Endodermal cell (in vitro differentiated cells): ENCODE measurements at regions not wholly inside any gene's neighbourhood (a gene's known extent, or its start where the extent isn't known, plus 50 kb on each side); places are given as distances from the start of the nearest gene placed in this dataset.

Experiments used
- DNase-seq: peaks from one replicate; pipeline ENCODE4 v3.0.0-alpha.2; 2017
- H3K27ac ChIP-seq: 2 replicates; pipeline ENCODE4 v1.5.1; 2013; ENCODE audit warnings: mild to moderate bottlenecking, low read depth, low read length, moderate library complexity
- H3K27me3 ChIP-seq: 2 replicates; pipeline ENCODE4 v1.6.1; 2013; ENCODE audit warnings: mild to moderate bottlenecking, low read length, moderate library complexity; ENCODE audit not compliant: insufficient read depth, control insufficient read depth, poor library complexity, severe bottlenecking
- H3K36me3 ChIP-seq: 2 replicates; pipeline ENCODE4 v1.7.0; 2013; ENCODE audit warnings: mild to moderate bottlenecking, low read length, moderate library complexity; ENCODE audit not compliant: control insufficient read depth, insufficient read depth
- H3K4me1 ChIP-seq: one replicate; pipeline ENCODE4 v1.7.0; 2013; ENCODE audit warnings: low read length; ENCODE audit not compliant: control insufficient read depth, insufficient read depth
- H3K4me3 ChIP-seq: 2 replicates; pipeline ENCODE4 v1.5.1; 2013; ENCODE audit warnings: mild to moderate bottlenecking, low read length, moderate library complexity
- H3K9ac ChIP-seq: 2 replicates; pipeline ENCODE4 v1.6.1; 2013; ENCODE audit warnings: mild to moderate bottlenecking, low read length, moderate library complexity; ENCODE audit not compliant: poor library complexity, severe bottlenecking; ENCODE audit errors: extremely low read depth
- H3K9me3 ChIP-seq: 2 replicates; pipeline ENCODE4 v1.6.1; 2013; ENCODE audit warnings: mild to moderate bottlenecking, low read length, moderate library complexity; ENCODE audit not compliant: control insufficient read depth
- H3K27ac Mint-ChIP-seq: 2 replicates; pipeline ENCODE4 v1.8.0; 2020; ENCODE audit warnings: mixed read lengths
- H3K27me3 Mint-ChIP-seq: 2 replicates; pipeline ENCODE4 v1.8.0; 2021; ENCODE audit warnings: mild to moderate bottlenecking, mixed read lengths; ENCODE audit not compliant: insufficient read depth
- H3K36me3 Mint-ChIP-seq: 2 replicates; pipeline ENCODE4 v1.8.0; 2020; ENCODE audit warnings: low read depth, mixed read lengths
- H3K4me1 Mint-ChIP-seq: 2 replicates; pipeline ENCODE4 v1.8.0; 2020; ENCODE audit warnings: mixed read lengths
- H3K4me3 Mint-ChIP-seq: 2 replicates; pipeline ENCODE4 v1.8.0; 2020; ENCODE audit warnings: mild to moderate bottlenecking, moderate library complexity, mixed read lengths
- H3K9me3 Mint-ChIP-seq: 2 replicates; pipeline ENCODE4 v1.8.0; 2020; ENCODE audit warnings: mild to moderate bottlenecking, mixed read lengths
- CTCF ChIP-seq: fragments of 200-600 bp; sonication (generic); conservative IDR thresholded peaks from 2 replicates; pipeline ENCODE4 v1.5.0; 2021; ENCODE audit warnings: antibody characterized with exemption, mild to moderate bottlenecking
- WGBS, 2 experiments: methylation state at CpG; one replicate each; pipeline versions ENCODE4 v1.1.5 to v1.1.7; 2013; ENCODE audit warnings: missing lambda C conversion rate in 2 of 2, mixed read lengths in 1 of 2; ENCODE audit not compliant: insufficient coverage in 1 of 2, insufficient read length in 1 of 2; 5-methylcytosine and 5-hydroxymethylcytosine counted together

DNA sequence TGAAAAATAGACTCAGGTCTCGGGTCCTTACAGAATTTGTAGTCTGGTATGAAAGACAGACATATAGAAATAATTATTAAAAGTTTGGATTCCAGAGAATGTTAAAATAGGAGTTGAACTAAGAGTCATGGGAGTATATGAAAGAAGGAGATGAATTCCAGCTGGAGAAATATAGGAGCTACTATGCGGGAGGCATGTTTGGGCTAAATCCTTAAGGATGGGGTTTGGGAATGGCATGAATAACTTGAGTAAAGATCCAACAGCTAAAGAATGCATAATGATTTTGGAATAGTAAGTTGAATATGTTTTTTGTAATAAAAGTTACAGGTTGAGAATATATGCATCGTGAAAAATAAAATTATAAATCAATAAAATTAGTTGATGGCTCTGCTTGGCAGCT, 129.4 kb upstream of the SLC5A12 start:
- no peak for TF ChIP-seq CTCF
- H3K4me3 ChIP-seq: no peak overlapping the region
- Mint-ChIP-seq H3K27me3 (no peaks in the 10 kb centered on the region), H3K4me3 (no peak overlapping the region), H3K9me3 (no peaks in the 10 kb centered on the region), H3K36me3 (no peaks in the 10 kb centered on the region), H3K4me1 (no peaks in the 10 kb centered on the region), H3K27ac (no peak overlapping the region)
- H3K27ac ChIP-seq: no peak overlapping the region
- no peaks in the 10 kb centered on the region for H3K9me3 ChIP-seq
- H3K4me1 ChIP-seq: no peaks in the 10 kb centered on the region
- H3K36me3 ChIP-seq: no peaks in the 10 kb centered on the region
- H3K9ac ChIP-seq: no peak overlapping the region
- H3K27me3 ChIP-seq: no peaks in the 10 kb centered on the region
- DNase-seq: no peak
- WGBS, 2 experiments: 92 to 100% methylated on average over 2 to 3 of the region's 3 CpGs

DNA sequence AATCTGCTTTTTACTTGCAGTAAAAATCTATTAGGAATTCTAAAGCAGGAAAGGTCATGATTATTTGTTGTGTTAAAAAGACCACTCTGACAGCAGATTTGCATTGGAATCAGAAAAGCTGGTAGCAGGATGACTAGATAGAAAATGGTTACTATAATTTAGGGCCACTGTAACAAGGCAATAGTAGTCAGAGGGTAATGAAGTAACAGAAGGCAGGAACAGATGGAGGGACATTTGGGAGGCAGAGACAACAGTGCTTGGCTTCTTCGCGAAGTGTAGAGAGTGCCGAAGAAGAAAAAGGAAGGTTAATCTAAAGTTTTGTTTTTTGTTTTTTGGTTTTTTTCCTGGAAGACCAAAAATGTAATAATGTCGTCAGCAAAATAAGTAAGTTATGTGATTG, 129.8 kb upstream of the SLC5A12 start:
- H3K27ac Mint-ChIP-seq: no peak overlapping the region

DNA sequence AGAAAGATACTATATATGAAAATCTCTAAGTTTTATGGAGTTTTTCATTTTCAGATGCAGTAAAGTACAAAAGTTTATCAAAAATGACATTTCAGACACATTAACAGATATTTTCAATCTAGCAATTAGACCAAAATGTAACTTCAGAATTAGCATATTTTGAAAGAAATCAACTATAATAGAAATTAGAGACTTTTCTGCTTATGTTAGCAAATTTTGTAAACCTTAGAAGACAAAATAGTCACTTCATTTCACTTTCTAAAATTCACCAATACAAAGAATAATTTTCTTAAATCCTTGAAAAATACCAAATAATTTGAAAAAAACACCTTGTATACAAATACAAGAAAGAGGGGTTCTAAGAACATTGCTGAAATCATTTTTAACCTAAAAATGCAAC, 135.8 kb upstream of the FIBIN start:
- Histone ChIP-seq H3K27me3 (no peaks in the 10 kb centered on the region), H3K9ac (no peak overlapping the region), H3K9me3 (no peaks in the 10 kb centered on the region), H3K4me3 (no peak overlapping the region), H3K36me3 (no peaks in the 10 kb centered on the region), H3K4me1 (no peaks in the 10 kb centered on the region), H3K27ac (no peak overlapping the region)
- Mint-ChIP-seq H3K36me3 (no peaks in the 10 kb centered on the region), H3K27me3 (no peaks in the 10 kb centered on the region), H3K27ac (no peak overlapping the region), H3K9me3 (no peaks in the 10 kb centered on the region), H3K4me1 (no peaks in the 10 kb centered on the region), H3K4me3 (no peak overlapping the region)
- TF ChIP-seq CTCF: no peak
- no peak for DNase-seq

More for the DNA sequence above, 129.8 kb upstream of the SLC5A12 start:
- TF ChIP-seq CTCF: no peak
- 86 to 97% methylated on average over 4 of the region's 4 CpGs for WGBS, 2 experiments
- H3K27me3 Mint-ChIP-seq: no peaks in the 10 kb centered on the region
- no peak overlapping the region for H3K9ac ChIP-seq
- no peaks in the 10 kb centered on the region for H3K9me3 Mint-ChIP-seq
- H3K27me3 ChIP-seq: no peaks in the 10 kb centered on the region
- H3K36me3 Mint-ChIP-seq: no peaks in the 10 kb centered on the region
- no peak overlapping the region for H3K4me3 Mint-ChIP-seq
- DNase-seq: no peak
- peak overlapping the region; percentile 16 for H3K27ac ChIP-seq
- H3K9me3 ChIP-seq: no peaks in the 10 kb centered on the region
- no peaks in the 10 kb centered on the region for H3K4me1 Mint-ChIP-seq
- no peaks in the 10 kb centered on the region for H3K4me1 ChIP-seq
- H3K4me3 ChIP-seq: no peak overlapping the region
- H3K36me3 ChIP-seq: no peaks in the 10 kb centered on the region
